Breast epithelium (tissue), 3 donors: ENCODE measurements at regions not wholly inside any gene's neighbourhood (a gene's known extent, or its start where the extent isn't known, plus 50 kb on each side); places are given as distances from the start of the nearest gene placed in this dataset.

Experiments used
- CTCF ChIP-seq, 3 donors: fragments of 450-650 bp; IDR thresholded peaks; one replicate each; pipeline ENCODE4 v1.5.1; 2016 to 2017; ENCODE audit warnings: antibody characterized with exemption in 3 of 3, mild to moderate bottlenecking in 3 of 3, moderate library complexity in 3 of 3
- POLR2A ChIP-seq: fragments of 450-650 bp; IDR thresholded peaks from one replicate; pipeline ENCODE4 v1.6.1; 2016; ENCODE audit warnings: antibody characterized with exemption, mild to moderate bottlenecking, moderate library complexity
- POLR2AphosphoS5 ChIP-seq, 3 donors: sonication (generic); formaldehyde crosslinking; IDR thresholded peaks; one replicate each; pipeline ENCODE4 v1.6.1; 2017; ENCODE audit warnings: antibody characterized with exemption in 3 of 3

GRCh38 chrX:4253092-4253491, 539.6 kb upstream of the PRKX start:
- TF ChIP-seq CTCF (IDR thresholded peaks at IDR 0.05) (no peak), POLR2A (no peak), POLR2AphosphoS5 (IDR thresholded peaks at IDR 0.05) (no peak)
